ENCODE measurements at regions not wholly inside any gene's neighbourhood (a gene's known extent, or its start where the extent isn't known, plus 50 kb on each side); places are given as distances from the start of the nearest gene placed in this dataset.

DNA sequence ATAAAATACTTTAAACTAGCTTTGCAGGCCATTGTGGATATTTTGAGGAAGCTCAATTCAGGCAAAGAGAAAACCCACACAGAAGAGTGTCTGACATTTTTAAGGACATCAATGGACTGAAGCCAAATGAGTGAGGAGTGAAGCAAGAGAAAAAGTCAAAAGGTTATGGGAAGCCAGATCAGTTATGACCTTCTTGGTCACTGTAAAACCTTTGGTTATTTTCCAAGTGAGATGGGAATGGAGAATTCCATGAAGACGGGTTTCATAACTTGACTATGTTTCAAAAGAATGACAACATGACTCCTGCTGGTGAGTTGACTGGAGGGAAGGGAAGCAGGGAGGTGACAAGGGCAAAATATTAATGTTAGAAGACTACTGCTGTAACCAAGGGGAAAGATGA, 585.2 kb downstream of the EFNA5 start:
- Mint-ChIP-seq H3K27me3 (ENCODE audit: low read depth, poor library complexity) (no peaks in the 10 kb centered on the region), H3K4me3 (no peak overlapping the region), H3K4me1 (no peaks in the 10 kb centered on the region), H3K27ac (no peak overlapping the region), H3K36me3 (ENCODE audit: low read depth) (no peaks in the 10 kb centered on the region), H3K9me3 (no peaks in the 10 kb centered on the region)
- DNase-seq, result no peak
- TF ChIP-seq, protein P1, sequence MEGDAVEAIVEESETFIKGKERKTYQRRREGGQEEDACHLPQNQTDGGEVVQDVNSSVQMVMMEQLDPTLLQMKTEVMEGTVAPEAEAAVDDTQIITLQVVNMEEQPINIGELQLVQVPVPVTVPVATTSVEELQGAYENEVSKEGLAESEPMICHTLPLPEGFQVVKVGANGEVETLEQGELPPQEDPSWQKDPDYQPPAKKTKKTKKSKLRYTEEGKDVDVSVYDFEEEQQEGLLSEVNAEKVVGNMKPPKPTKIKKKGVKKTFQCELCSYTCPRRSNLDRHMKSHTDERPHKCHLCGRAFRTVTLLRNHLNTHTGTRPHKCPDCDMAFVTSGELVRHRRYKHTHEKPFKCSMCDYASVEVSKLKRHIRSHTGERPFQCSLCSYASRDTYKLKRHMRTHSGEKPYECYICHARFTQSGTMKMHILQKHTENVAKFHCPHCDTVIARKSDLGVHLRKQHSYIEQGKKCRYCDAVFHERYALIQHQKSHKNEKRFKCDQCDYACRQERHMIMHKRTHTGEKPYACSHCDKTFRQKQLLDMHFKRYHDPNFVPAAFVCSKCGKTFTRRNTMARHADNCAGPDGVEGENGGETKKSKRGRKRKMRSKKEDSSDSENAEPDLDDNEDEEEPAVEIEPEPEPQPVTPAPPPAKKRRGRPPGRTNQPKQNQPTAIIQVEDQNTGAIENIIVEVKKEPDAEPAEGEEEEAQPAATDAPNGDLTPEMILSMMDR (IDR thresholded peaks at IDR 0.05), result no peak

DNA sequence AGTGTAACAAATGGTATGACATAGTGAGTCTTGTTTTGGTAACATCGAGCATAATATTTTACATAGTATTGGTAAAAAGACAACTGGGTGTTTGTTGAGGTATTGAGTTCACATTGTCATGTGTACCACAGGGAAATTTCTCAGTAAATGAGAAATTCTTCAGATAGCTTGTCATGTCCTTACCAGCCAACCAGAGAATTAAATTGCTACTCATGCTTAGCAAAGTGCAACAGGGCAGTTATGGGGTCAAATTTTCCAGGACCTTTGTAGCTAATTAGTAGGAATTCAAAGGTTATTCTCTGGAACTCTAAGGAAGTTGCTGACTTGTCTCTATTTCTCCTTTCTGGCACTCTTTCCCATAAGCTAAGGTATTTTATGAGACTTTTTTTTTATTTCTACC, 595.7 kb downstream of the EFNA5 start:
- H3K27ac Mint-ChIP-seq, result no peak overlapping the region
- no peaks in the 10 kb centered on the region for H3K4me1 Mint-ChIP-seq
- H3K27me3 Mint-ChIP-seq (ENCODE audit: low read depth, poor library complexity), result peaks cover 4% of the 10 kb centered on the region
- H3K9me3 Mint-ChIP-seq, result peaks cover 22% of the 10 kb centered on the region
- no peaks in the 10 kb centered on the region for H3K36me3 Mint-ChIP-seq (ENCODE audit: low read depth)
- DNase-seq, result no peak
- TF ChIP-seq, protein P1 (IDR thresholded peaks at IDR 0.05), result no peak
- H3K4me3 Mint-ChIP-seq, result no peak overlapping the region

DNA sequence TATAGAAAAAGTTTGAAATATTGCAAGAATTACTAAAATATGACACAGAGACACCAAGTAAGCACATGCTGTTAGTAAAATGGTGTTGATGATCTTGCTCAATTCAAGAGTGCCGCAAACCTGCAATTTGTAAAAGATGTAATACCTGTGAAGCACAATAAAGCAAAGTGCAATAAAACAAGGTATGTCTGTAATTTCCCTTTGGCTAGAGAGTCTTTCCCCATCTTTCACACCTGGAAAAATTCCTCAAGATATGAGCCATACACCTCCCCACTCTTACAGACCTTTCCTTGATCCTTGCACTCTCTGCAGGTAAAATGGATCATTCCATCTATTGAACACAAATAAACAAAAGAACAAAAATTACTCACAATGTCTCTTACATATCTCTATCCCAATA, 597.8 kb downstream of the EFNA5 start:
- Mint-ChIP-seq H3K4me1 (no peaks in the 10 kb centered on the region), H3K27ac (no peak overlapping the region), H3K4me3 (no peak overlapping the region), H3K9me3 (peaks cover 22% of the 10 kb centered on the region), H3K36me3 (ENCODE audit: low read depth) (no peaks in the 10 kb centered on the region), H3K27me3 (ENCODE audit: low read depth, poor library complexity) (peaks cover 4% of the 10 kb centered on the region)
- no peak for DNase-seq
- TF ChIP-seq, protein P1 (IDR thresholded peaks at IDR 0.05), result no peak

DNA sequence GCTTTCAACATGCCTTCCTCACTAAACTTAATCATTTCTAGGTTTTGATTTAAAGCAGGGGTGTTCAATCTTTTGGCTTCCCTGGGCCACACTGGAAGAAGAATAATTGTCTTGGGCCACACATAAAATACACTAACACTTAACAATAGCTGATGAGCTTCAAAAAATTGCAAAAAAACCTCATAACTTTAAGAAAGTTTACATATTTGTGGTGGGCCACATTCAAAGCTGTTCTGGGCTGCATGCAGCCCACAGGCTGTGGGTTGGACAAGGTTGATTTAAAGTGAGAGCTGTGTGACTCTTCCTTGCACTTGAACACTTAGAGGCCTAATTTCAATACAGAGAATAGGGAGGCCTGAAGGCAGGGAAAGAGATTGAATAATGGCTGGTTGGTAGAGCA, 598.3 kb downstream of the EFNA5 start:
- peaks cover 4% of the 10 kb centered on the region for H3K27me3 Mint-ChIP-seq (ENCODE audit: low read depth, poor library complexity)
- TF ChIP-seq, protein P1 (IDR thresholded peaks at IDR 0.05), result no peak
- no peak overlapping the region for H3K4me3 Mint-ChIP-seq
- no peaks in the 10 kb centered on the region for H3K36me3 Mint-ChIP-seq (ENCODE audit: low read depth)
- H3K9me3 Mint-ChIP-seq, result peaks cover 22% of the 10 kb centered on the region
- no peaks in the 10 kb centered on the region for H3K4me1 Mint-ChIP-seq
- no peak overlapping the region for H3K27ac Mint-ChIP-seq
- no peak for DNase-seq

DNA sequence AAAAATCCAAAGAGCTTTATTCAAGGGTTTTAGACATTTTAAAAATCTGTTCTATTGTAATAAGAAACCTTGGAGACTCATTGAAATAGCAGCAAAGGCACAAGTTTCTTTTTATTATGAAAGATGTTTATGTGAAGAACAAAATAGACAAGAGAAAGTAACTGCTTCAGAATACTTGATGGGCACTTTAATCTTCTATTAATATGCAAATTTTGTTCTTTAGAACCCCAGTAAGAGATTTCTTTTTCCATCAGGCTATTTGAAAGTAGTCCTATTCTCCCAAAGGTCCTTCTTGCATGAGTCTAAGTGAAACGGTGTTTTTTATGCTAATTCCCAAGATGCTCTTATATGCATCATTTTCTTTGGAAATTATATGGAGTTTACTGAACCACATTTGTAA, 602.0 kb downstream of the EFNA5 start:
- TF ChIP-seq, protein P1 (IDR thresholded peaks at IDR 0.05), result no peak
- no peak overlapping the region for H3K27ac Mint-ChIP-seq
- no peaks in the 10 kb centered on the region for H3K4me1 Mint-ChIP-seq
- DNase-seq, result no peak
- H3K4me3 Mint-ChIP-seq, result no peak overlapping the region
- no peaks in the 10 kb centered on the region for H3K36me3 Mint-ChIP-seq (ENCODE audit: low read depth)
- peaks cover 26% of the 10 kb centered on the region for H3K9me3 Mint-ChIP-seq
- peaks cover 4% of the 10 kb centered on the region for H3K27me3 Mint-ChIP-seq (ENCODE audit: low read depth, poor library complexity)

DNA sequence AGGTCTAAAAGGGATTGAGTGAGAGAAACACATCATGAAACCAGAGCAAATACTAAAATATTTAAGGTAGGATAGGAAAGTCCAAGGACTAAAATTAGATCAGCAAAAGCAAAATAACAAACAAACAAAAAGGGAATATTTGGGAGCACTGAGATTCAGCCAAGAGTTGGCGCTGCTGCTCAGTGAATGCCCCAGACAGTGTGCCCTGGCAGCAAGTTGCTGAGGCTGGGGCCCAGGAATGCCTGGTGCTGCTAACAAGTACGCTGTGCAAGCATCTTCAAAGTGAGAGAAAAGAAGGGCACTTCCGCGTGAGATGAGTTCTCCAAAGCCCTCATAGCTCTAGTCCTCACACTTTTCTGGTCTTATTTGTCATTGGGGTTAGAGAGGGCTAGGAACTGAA, 603.3 kb downstream of the EFNA5 start:
- H3K36me3 Mint-ChIP-seq (ENCODE audit: low read depth), result no peaks in the 10 kb centered on the region

More for the DNA sequence above, 603.3 kb downstream of the EFNA5 start:
- Mint-ChIP-seq H3K27me3 (ENCODE audit: low read depth, poor library complexity) (peaks cover 4% of the 10 kb centered on the region), H3K9me3 (peaks cover 20% of the 10 kb centered on the region), H3K4me1 (no peaks in the 10 kb centered on the region), H3K4me3 (no peak overlapping the region), H3K27ac (no peak overlapping the region)
- TF ChIP-seq, protein P1 (IDR thresholded peaks at IDR 0.05), result no peak
- peak; percentile 4 for DNase-seq

Data from nephron progenitor cell (in vitro differentiated cells).